Activated CD8-positive, alpha-beta memory T cell treated with anti-CD3 and anti-CD28 coated beads, Interleukin-2, amount 50 U/mL, for 48 hours (primary cell): ENCODE measurements at regions not wholly inside any gene's neighbourhood (a gene's known extent, or its start where the extent isn't known, plus 50 kb on each side); places are given as distances from the start of the nearest gene placed in this dataset.
"Not testable (repeated sequence)": the region's sequence is repeated elsewhere in the genome, so short reads cannot be mapped to it uniquely, and the experiment has no call there.

ENCODE experiments used
- DNase-seq: peaks from one replicate; pipeline ENCODE4 v3.0.0-alpha.2; 2020

- no peak for DNase-seq
These were observed 395.7 kb upstream of the ZNF462 start for GRCh38 chr9:106467113-106467864.

GRCh38 chr9:106467865-106468164 lies 395.2 kb upstream of the ZNF462 start:
- no peak for DNase-seq

- DNase-seq: no peak
These were observed 394.5 kb upstream of the ZNF462 start for GRCh38 chr9:106468431-106468830.

GRCh38 chr9:106478312-106478711 lies 384.7 kb upstream of the ZNF462 start:
- DNase-seq: no peak

- DNase-seq: no peak
These were observed 384.2 kb upstream of the ZNF462 start for GRCh38 chr9:106478727-106479126.

GRCh38 chr9:106479679-106480078 lies 383.3 kb upstream of the ZNF462 start:
- DNase-seq: no peak

- no peak for DNase-seq
These were observed 381.9 kb upstream of the ZNF462 start for GRCh38 chr9:106481013-106481609.

GRCh38 chr9:106482733-106483132 lies 380.2 kb upstream of the ZNF462 start:
- no peak for DNase-seq

- no peak for DNase-seq
These were observed 376.3 kb upstream of the ZNF462 start for GRCh38 chr9:106486685-106487084.

- DNase-seq: no peak
These were observed 375.7 kb upstream of the ZNF462 start for GRCh38 chr9:106487266-106487665.

GRCh38 chr9:106492126-106492525 lies 370.8 kb upstream of the ZNF462 start:
- not testable (repeated sequence) for DNase-seq

- no peak for DNase-seq
These were observed 362.8 kb upstream of the ZNF462 start for GRCh38 chr9:106500171-106500570.

GRCh38 chr9:106501210-106501609 lies 361.8 kb upstream of the ZNF462 start:
- not testable (repeated sequence) for DNase-seq

GRCh38 chr9:106502930-106503329 lies 360.0 kb upstream of the ZNF462 start:
- no peak for DNase-seq

GRCh38 chr9:106503759-106504158 lies 359.2 kb upstream of the ZNF462 start:
- DNase-seq: no peak

GRCh38 chr9:106526716-106527204 lies 336.2 kb upstream of the ZNF462 start:
- DNase-seq: no peak

- DNase-seq: no peak
These were observed 334.8 kb upstream of the ZNF462 start for GRCh38 chr9:106528158-106528557.

GRCh38 chr9:106529616-106530015 lies 333.4 kb upstream of the ZNF462 start:
- DNase-seq: no peak

GRCh38 chr9:106531491-106531890 lies 331.5 kb upstream of the ZNF462 start:
- no peak for DNase-seq

- no peak for DNase-seq
These were observed 330.5 kb upstream of the ZNF462 start for GRCh38 chr9:106532306-106533015.

- no peak for DNase-seq
These were observed 328.2 kb upstream of the ZNF462 start for GRCh38 chr9:106534800-106535199.

- no peak for DNase-seq
These were observed 327.5 kb upstream of the ZNF462 start for GRCh38 chr9:106535439-106535838.

GRCh38 chr9:106557996-106558667 lies 304.8 kb upstream of the ZNF462 start:
- DNase-seq: no peak

GRCh38 chr9:106560540-106560939 lies 302.4 kb upstream of the ZNF462 start:
- DNase-seq: no peak
